H9 (cell line): ENCODE measurements at regions not wholly inside any gene's neighbourhood (a gene's known extent, or its start where the extent isn't known, plus 50 kb on each side); places are given as distances from the start of the nearest gene placed in this dataset.

Source experiments
- DNase-seq: peaks from one replicate; pipeline ENCODE4 v3.0.0-alpha.2; 2017
- H2AFZ ChIP-seq: one replicate; pipeline ENCODE4 v1.6.1; 2013; ENCODE audit warnings: mild to moderate bottlenecking, low read length, control low read depth, moderate library complexity
- H2AK5ac ChIP-seq: 2 replicates; pipeline ENCODE4 v1.6.1; 2013; ENCODE audit warnings: low read length, control low read depth, mixed read lengths; ENCODE audit not compliant: insufficient read length
- H2BK120ac ChIP-seq: one replicate; pipeline ENCODE4 v1.6.1; 2013; ENCODE audit warnings: low read depth, mild to moderate bottlenecking, low read length, control low read depth, inconsistent platforms; ENCODE audit not compliant: poor library complexity, severe bottlenecking
- H2BK12ac ChIP-seq: 2 replicates; pipeline ENCODE4 v1.6.1; 2013; ENCODE audit warnings: low read length, control low read depth, mixed read lengths, low read depth; ENCODE audit not compliant: insufficient read length
- H2BK15ac ChIP-seq: 2 replicates; pipeline ENCODE4 v1.6.1; 2013; ENCODE audit warnings: low read depth, low read length, control low read depth
- H2BK20ac ChIP-seq: one replicate; pipeline ENCODE4 v1.6.1; 2013; ENCODE audit warnings: low read depth, mild to moderate bottlenecking, low read length, control low read depth, inconsistent platforms; ENCODE audit not compliant: poor library complexity, severe bottlenecking
- H2BK5ac ChIP-seq: 2 replicates; pipeline ENCODE4 v1.6.1; 2013; ENCODE audit warnings: low read length, control low read depth, mixed read lengths; ENCODE audit not compliant: insufficient read length
- H3K14ac ChIP-seq: 2 replicates; pipeline ENCODE4 v1.6.1; 2013; ENCODE audit warnings: low read length, control low read depth; ENCODE audit not compliant: insufficient read depth
- H3K18ac ChIP-seq: 2 replicates; pipeline ENCODE4 v1.6.1; 2013; ENCODE audit warnings: low read depth, mild to moderate bottlenecking, mixed read lengths, low read length, control low read depth; ENCODE audit not compliant: insufficient read length
- H3K23ac ChIP-seq: 2 replicates; pipeline ENCODE4 v1.6.1; 2013; ENCODE audit warnings: low read length, control low read depth, mixed read lengths, low read depth; ENCODE audit not compliant: insufficient read length
- H3K23me2 ChIP-seq: 2 replicates; pipeline ENCODE4 v1.6.1; 2013; ENCODE audit warnings: low read depth, mild to moderate bottlenecking, mixed read lengths, low read length, control low read depth; ENCODE audit not compliant: insufficient read length, poor library complexity, severe bottlenecking
- H3K27ac ChIP-seq: 2 replicates; pipeline ENCODE4 v1.5.1; 2013; ENCODE audit warnings: low read length, control low read depth, mixed read lengths, low read depth; ENCODE audit not compliant: insufficient read length
- H3K27me3 ChIP-seq: 2 replicates; pipeline ENCODE4 v1.6.1; 2013; ENCODE audit warnings: low read length, control low read depth, inconsistent platforms; ENCODE audit not compliant: insufficient read depth
- H3K4ac ChIP-seq: 2 replicates; pipeline ENCODE4 v1.6.1; 2013; ENCODE audit warnings: low read depth, mild to moderate bottlenecking, control low read depth, inconsistent platforms, low read length, moderate library complexity
- H3K4me1 ChIP-seq: 2 replicates; pipeline ENCODE4 v1.6.1; 2013; ENCODE audit warnings: low read length, control low read depth, inconsistent platforms; ENCODE audit not compliant: insufficient read depth
- H3K4me2 ChIP-seq: 2 replicates; pipeline ENCODE4 v1.6.1; 2013; ENCODE audit warnings: low read length, control low read depth, mixed read lengths; ENCODE audit not compliant: insufficient read length, insufficient read depth
- H3K56ac ChIP-seq: 2 replicates; pipeline ENCODE4 v1.6.1; 2013; ENCODE audit warnings: low read depth, mild to moderate bottlenecking, mixed read lengths, low read length, control low read depth; ENCODE audit not compliant: insufficient read length
- H3K79me1 ChIP-seq: 2 replicates; pipeline ENCODE4 v1.6.1; 2013; ENCODE audit warnings: low read depth, mild to moderate bottlenecking, moderate library complexity, low read length, control low read depth, inconsistent platforms; ENCODE audit not compliant: insufficient read depth, poor library complexity, severe bottlenecking
- H3K79me2 ChIP-seq: 2 replicates; pipeline ENCODE4 v1.6.1; 2013; ENCODE audit warnings: low read length, control low read depth, inconsistent platforms; ENCODE audit not compliant: insufficient read depth
- H3K9ac ChIP-seq: 2 replicates; pipeline ENCODE4 v1.6.1; 2013; ENCODE audit warnings: low read length, control low read depth, mixed read lengths; ENCODE audit not compliant: insufficient read length; ENCODE audit errors: extremely low read depth
- H3K9me3 ChIP-seq: one replicate; pipeline ENCODE4 v1.6.1; 2013; ENCODE audit warnings: low read depth, low read length, inconsistent platforms; ENCODE audit not compliant: control insufficient read depth
- H3T11ph ChIP-seq: one replicate; pipeline ENCODE4 v1.6.1; 2013; ENCODE audit warnings: mild to moderate bottlenecking, low read length, control low read depth, inconsistent platforms
- H4K20me1 ChIP-seq: one replicate; pipeline ENCODE4 v1.6.1; 2013; ENCODE audit not compliant: control insufficient read depth, insufficient read length, insufficient read depth
- H4K5ac ChIP-seq: 2 replicates; pipeline ENCODE4 v1.6.1; 2013; ENCODE audit warnings: low read depth, mild to moderate bottlenecking, mixed read lengths, low read length, control low read depth; ENCODE audit not compliant: insufficient read length
- H4K8ac ChIP-seq: replicated peaks from 2 replicates; pipeline ENCODE4 v1.6.1; 2013; ENCODE audit warnings: low read length, control low read depth, mixed read lengths, low read depth; ENCODE audit not compliant: insufficient read length
- H4K91ac ChIP-seq: 2 replicates; pipeline ENCODE4 v1.6.1; 2013; ENCODE audit warnings: low read depth, mild to moderate bottlenecking, moderate library complexity, mixed read lengths, low read length, control low read depth; ENCODE audit not compliant: insufficient read length
- H3K27ac Mint-ChIP-seq, 3 experiments: 2 replicates in 2 of 3; 3 replicates in 1 of 3; pipeline ENCODE4 v1.8.0; 2020 to 2021; ENCODE audit warnings: mixed read lengths in 3 of 3, mild to moderate bottlenecking in 1 of 3, moderate library complexity in 1 of 3
- H3K27me3 Mint-ChIP-seq: 2 replicates; pipeline ENCODE4 v1.8.0; 2021; ENCODE audit warnings: low read depth, mild to moderate bottlenecking, moderate library complexity, mixed read lengths
- H3K36me3 Mint-ChIP-seq, 3 experiments: 2 replicates in 2 of 3; 3 replicates in 1 of 3; pipeline ENCODE4 v1.8.0; 2020 to 2021; ENCODE audit warnings: low read depth in 3 of 3, mixed read lengths in 3 of 3; ENCODE audit not compliant: insufficient read depth in 1 of 3
- H3K4me1 Mint-ChIP-seq, 2 experiments: 2 replicates each; pipeline ENCODE4 v1.8.0; 2020; ENCODE audit warnings: mixed read lengths in 2 of 2
- H3K4me3 Mint-ChIP-seq, 2 experiments: 2 replicates in 1 of 2; 3 replicates in 1 of 2; pipeline ENCODE4 v1.8.0; 2020 to 2021; ENCODE audit warnings: mild to moderate bottlenecking in 2 of 2, mixed read lengths in 2 of 2, moderate library complexity in 1 of 2
- H3K9me3 Mint-ChIP-seq, 2 experiments: 2 replicates in 1 of 2; 3 replicates in 1 of 2; pipeline ENCODE4 v1.8.0; 2020; ENCODE audit warnings: mild to moderate bottlenecking in 2 of 2, mixed read lengths in 2 of 2, moderate library complexity in 1 of 2
- CTCF ChIP-seq: fragments of 200-600 bp; sonication (generic); conservative IDR thresholded peaks from 3 replicates; pipeline ENCODE4 v1.8.0; 2021; ENCODE audit warnings: antibody characterized with exemption, mild to moderate bottlenecking
- WGBS: extraction: QIAGEN DNeasy Blood & Tissue Kit; methylation state at CpG from one replicate; pipeline ENCODE4 v1.1.7; 2013; ENCODE audit warnings: missing lambda C conversion rate, low lambda C conversion rate, mixed read lengths; ENCODE audit not compliant: insufficient read length; ENCODE audit errors: extremely low coverage; 5-methylcytosine and 5-hydroxymethylcytosine counted together

- H2BK5ac ChIP-seq = no peak overlapping the region
- no peak overlapping the region for H2BK12ac ChIP-seq
- no peak overlapping the region for H2BK20ac ChIP-seq
- H2BK120ac ChIP-seq = no peak overlapping the region
- no peak overlapping the region for H3K27ac ChIP-seq
- no peak overlapping the region for H2AK5ac ChIP-seq
- no peaks in the 10 kb centered on the region for H3K79me1 ChIP-seq
- peaks cover 5 to 6% of the 10 kb centered on the region in 2 experiments; a peak in 3 of 4 replicates for H3K4me1 Mint-ChIP-seq
- H4K91ac ChIP-seq = no peak overlapping the region
- no peaks in the 10 kb centered on the region for H4K20me1 ChIP-seq
- H3K4me1 ChIP-seq = no peaks in the 10 kb centered on the region
- H3K27me3 ChIP-seq = no peaks in the 10 kb centered on the region
- no peak overlapping the region for H3K4ac ChIP-seq
- no peak overlapping the region for H3K27ac Mint-ChIP-seq
- H3K9me3 Mint-ChIP-seq = no peaks in the 10 kb centered on the region
- H3K14ac ChIP-seq = no peak overlapping the region
- no peak overlapping the region for H4K8ac ChIP-seq
- no peak overlapping the region for H3K4me3 Mint-ChIP-seq
- WGBS = no CpG with 5 or more reads among the region's 3 CpGs
- H3K27me3 Mint-ChIP-seq = no peaks in the 10 kb centered on the region
- no peak overlapping the region for H4K5ac ChIP-seq
- no peaks in the 10 kb centered on the region for H3K36me3 Mint-ChIP-seq
- no peaks in the 10 kb centered on the region for H3K79me2 ChIP-seq
- H3K23me2 ChIP-seq = no peaks in the 10 kb centered on the region
- H3K9ac ChIP-seq = no peak overlapping the region
- no peak for TF ChIP-seq CTCF
- H2BK15ac ChIP-seq = no peak overlapping the region
- H3K18ac ChIP-seq = no peak overlapping the region
- no peak overlapping the region for H3K4me2 ChIP-seq
- no peak overlapping the region for H2AFZ ChIP-seq
- H3K56ac ChIP-seq = no peak overlapping the region
- H3K23ac ChIP-seq = no peak overlapping the region
- no peak for DNase-seq
- H3K9me3 ChIP-seq = no peaks in the 10 kb centered on the region
- no peak overlapping the region for H3T11ph ChIP-seq
These were observed 144.1 kb downstream of the SLC7A11 start for GRCh38 chr4:138097912-138098600.
